NCI-H446 treated with DMSO at 0.1 percent for 48 hours (cell line): ENCODE measurements at regions not wholly inside any gene's neighbourhood (a gene's known extent, or its start where the extent isn't known, plus 50 kb on each side); places are given as distances from the start of the nearest gene placed in this dataset.
A peak's percentile ranks its signal among the peaks of the same experiment; 100 is the strongest.
"Not testable (repeated sequence)": the region's sequence is repeated elsewhere in the genome, so short reads cannot be mapped to it uniquely, and the experiment has no call there.

ENCODE experiments used
- DNase-seq: peaks from one replicate; lab custom pipeline; 2025; lab: John Stamatoyannopoulos, UW

DNA sequence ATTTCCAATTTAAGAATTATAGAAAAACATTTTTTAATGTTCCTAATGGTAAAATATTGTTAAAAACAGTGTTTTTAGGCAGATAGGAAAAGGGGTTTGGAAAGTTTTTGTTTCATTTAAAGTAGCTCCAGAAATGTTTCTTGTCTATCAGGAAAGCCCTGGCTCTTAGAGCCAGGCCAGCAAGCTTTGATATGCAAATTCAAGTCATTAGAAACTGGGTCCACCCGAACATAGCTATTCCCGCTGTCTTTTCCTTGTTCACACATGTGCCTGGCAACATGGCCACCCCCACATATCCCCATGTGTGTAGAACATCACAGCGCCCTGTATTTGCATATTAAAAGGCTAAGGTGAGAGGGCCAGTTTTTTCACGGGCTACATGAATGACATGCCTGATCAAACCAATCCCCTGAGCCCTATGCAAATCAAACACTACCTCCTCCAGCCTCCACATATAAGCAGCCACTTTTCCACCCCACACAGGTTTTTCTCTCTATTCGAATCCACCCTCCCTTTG lies 925.3 kb upstream of the CDH10 start:
- no peak for DNase-seq

DNA sequence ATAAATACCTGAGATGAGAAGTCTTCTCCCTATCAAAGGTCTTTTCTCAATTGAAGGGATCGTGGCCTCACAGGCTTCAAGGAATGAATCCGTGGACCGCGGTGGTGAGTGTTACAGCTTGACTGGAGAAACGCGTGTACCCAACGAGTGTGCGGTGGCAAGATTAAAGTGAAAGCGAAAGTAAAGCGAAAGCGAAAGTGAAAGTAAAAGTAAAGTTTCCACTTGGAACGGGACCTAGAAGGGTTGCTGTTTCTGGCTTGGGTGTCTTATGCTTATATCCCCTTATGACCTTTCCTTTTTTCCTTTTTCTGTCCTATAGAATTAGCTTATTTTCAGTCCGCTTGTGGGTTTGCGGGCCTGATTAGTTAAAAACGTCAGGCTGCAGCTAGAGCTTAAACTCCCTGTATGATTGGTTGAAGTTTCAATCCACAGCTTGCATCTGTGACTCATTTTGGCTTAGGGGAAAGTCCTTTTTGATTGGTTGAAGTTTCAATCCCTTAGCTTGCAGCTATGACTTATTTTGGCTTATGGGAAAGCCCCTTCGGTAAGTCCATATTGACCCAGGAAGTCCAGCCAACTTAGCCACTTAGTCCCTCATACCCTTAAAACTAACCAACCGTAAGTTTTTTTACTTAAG lies 924.3 kb upstream of the CDH10 start:
- no peak for DNase-seq

GRCh38 chr5:25568294-25568693 lies 923.5 kb upstream of the CDH10 start:
- no peak for DNase-seq

- DNase-seq: no peak
Observed at GRCh38 chr5:25567881-25568280, 923.1 kb upstream of the CDH10 start.

- no peak for DNase-seq
Observed at GRCh38 chr5:25562656-25563055, 917.9 kb upstream of the CDH10 start.

- no peak for DNase-seq
Observed at GRCh38 chr5:25554077-25554476, 909.3 kb upstream of the CDH10 start.

DNA sequence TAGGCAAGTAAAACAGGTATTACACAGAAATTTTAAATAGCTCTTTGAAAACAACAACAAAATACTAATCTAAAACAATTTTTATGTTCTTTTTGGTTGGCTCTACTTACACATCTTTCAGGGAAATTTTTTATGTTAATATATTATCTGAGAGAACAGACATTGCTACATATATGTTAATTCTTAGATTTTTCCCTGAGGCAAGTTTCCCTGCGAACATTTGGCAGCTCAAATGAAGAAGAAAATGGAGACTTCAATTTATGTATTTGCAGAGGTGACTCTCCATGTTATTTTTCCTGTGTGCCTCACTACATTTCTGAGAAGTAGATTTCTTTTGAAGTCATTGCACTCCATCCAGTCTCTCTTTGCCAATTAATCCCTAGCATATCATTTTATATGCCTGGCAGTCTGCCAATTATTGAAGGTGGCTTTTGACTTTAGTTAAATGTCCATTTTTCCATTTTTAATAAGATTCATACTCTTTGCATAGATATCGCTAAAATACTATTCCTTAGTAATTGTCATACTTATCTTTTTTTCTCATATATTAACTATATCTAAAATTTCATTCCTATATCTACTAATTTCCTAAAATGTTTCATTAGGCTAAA lies 908.2 kb upstream of the CDH10 start:
- DNase-seq: no peak

DNA sequence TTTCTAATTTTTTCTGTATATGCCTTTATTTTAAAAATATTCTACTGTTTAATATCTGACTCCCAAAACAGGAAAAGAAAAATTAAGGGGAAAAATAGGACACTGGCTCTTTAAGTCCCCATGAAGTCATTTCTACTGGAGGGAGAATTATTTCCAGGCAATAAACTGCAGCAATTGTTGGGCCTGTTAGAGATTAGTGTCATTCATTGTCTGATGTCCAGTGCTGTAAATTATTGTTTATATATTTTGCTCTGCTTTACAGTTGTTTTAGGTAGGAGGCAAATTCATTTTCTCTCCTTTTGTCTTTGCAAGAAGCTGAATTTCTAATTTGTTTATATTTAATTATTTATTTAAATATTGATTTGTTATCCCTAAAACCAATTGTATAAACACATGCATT lies 906.0 kb upstream of the CDH10 start:
- no peak for DNase-seq

GRCh38 chr5:25544652-25545249 lies 900.0 kb upstream of the CDH10 start:
- peak; percentile 23 for DNase-seq

- no peak for DNase-seq
Observed at GRCh38 chr5:25540628-25541027, 895.9 kb upstream of the CDH10 start.

GRCh38 chr5:25539536-25539935 lies 894.8 kb upstream of the CDH10 start:
- DNase-seq: no peak

DNA sequence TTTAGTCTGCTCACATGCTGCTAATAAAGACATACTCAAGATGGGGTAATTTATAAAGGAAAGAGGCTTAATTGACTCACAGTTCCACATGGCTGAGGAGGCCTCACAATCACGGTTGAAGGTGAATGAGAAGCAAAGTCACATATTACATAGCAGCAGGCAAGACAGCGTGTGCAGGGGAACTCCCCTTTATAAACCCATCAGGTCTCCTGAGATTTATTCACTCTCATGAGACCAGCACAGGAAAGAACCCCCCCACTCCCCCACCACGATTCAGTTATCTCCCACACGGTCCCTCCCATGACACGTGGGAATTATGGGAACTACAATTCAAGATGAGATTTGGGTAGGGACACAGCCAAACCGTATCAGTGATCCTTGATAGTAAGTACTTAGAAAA lies 891.7 kb upstream of the CDH10 start:
- DNase-seq: not testable (repeated sequence)

GRCh38 chr5:25516141-25516540 lies 871.4 kb upstream of the CDH10 start:
- DNase-seq: peak; percentile 76

DNA sequence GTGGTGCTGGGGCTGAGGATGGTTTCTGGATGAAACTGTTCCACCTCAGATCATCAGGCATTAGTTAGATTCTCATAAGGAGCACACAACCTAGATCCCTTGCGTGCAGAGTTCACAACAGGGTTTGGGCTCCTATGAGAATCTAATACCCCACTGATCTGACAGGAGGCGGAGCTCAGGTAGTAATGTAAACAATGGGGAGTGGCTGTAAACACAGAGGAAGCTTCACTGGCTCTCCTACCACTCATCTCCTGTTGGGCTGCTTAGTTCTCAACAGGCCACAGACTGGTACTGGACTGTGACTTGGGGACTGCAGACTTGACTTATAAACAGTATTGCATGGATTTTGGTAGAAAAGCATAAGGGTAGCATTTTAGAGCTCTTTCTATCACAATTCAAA lies 870.7 kb upstream of the CDH10 start:
- DNase-seq: no peak

GRCh38 chr5:25510692-25511091 lies 865.9 kb upstream of the CDH10 start:
- DNase-seq: not testable (repeated sequence)

- DNase-seq: not testable (repeated sequence)
Observed at GRCh38 chr5:25508011-25508410, 863.2 kb upstream of the CDH10 start.

GRCh38 chr5:25500635-25501034 lies 855.9 kb upstream of the CDH10 start:
- DNase-seq: no peak

DNA sequence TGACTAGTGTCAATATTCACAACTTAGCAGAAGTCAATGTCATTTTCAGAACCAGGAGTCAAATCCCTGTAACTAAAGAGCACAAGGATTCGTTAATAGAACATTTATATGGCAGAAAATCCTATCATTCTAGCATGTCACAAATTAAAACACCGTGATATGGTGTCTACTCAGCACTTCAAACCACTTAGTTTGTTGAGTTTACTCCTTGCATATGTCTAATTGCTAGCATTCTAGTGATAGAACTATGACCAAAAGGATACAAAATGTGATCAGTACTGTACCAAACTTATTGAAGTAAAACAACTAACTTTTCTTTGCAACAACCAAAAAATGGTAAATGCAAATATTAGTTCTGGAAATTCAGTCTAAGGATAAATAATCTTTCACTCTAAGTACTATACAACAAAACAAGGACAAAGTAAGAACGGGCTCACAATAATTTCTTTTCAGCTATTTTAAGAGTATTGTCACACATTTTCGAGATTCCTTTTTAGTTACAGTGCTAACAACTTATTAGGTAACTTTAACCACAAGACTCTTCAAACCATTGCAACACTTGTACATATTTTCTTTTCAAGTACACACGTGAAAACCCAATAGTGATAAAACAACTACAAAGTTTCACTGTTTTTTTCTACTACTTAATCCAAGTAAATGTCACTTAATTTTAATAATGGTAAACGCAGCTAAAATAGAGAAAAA lies 845.2 kb upstream of the CDH10 start:
- DNase-seq: no peak

GRCh38 chr5:25488119-25488518 lies 843.3 kb upstream of the CDH10 start:
- DNase-seq: no peak

DNA sequence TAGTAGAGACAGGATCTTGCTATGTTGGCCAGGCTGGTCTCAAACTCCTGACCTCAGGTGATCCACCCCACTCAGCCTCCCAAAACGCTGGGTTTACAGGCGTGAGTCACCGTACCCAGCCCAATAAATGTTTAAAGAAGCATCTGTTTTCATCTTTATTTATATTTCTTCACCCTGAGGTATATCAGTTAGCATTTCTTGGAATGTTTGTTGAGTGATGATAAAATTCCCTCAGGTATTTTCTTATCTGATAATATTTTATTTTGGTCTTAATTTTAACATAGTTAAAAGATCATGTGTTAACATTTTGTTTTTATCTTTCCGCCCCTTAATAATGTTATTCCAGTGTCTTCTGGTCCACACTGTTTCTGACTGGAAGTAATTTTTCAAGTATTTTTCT lies 839.6 kb upstream of the CDH10 start:
- DNase-seq: no peak

DNA sequence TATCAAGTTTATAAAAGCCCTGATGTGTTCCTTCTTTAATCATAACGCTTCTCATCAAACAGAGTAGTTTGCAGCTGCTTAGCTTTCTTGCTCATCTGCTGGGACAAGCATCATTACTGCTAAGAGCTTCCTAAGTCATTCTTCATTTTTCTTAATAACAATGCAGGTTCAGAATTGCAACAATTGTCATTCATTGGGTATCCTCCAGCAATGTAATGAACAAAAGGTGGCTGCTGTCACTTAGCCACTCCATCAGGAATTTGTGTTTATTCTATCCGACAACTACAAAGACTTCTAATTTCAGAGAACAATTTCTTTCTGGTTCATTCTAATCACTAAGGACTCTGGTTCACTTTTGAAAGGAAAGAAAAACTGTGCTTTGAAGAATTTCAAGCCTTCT lies 836.7 kb upstream of the CDH10 start:
- DNase-seq: no peak

DNA sequence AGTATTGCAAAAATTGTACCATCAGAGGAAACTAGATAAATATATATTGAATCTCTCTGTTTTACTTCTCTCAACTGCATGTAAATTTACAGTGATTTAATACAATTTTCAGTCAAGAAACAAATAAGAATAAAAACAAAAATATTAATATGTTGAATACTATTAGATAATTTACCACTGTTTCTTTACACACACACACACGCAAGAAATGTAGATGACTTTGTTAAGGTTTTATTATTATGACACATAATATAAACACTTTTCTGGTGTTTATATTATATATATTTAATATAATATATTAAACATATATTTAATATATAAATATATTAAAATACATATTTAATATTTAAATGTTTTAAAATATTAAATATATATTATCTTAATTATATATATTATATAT lies 814.3 kb upstream of the CDH10 start:
- DNase-seq: no peak

DNA sequence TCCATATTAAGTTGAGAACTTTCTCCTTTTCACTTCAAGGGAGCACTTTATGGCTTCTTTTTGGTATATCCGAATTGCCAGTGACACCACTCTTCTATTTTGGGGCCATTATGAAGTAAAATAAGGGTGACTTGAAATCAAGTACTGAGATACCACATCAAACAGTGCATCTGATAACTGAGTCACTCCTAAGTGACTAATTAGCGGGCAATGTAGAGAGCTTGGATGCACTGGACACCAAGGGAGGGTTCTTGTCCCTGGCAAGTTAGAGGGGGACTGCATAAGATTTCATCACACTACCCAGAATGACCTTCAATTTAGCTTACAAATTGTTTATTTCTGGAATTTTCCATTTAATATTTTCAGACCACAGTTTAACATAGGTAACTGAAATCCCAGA lies 813.9 kb upstream of the CDH10 start:
- DNase-seq: no peak
